ENCODE measurements at regions not wholly inside any gene's neighbourhood (a gene's known extent, or its start where the extent isn't known, plus 50 kb on each side); places are given as distances from the start of the nearest gene placed in this dataset.

- no peak overlapping the region for H2BK12ac ChIP-seq (ENCODE audit: insufficient read length, low read depth, low read length)
- H4K91ac ChIP-seq (ENCODE audit: insufficient read length, low read depth, low read length) = no peak overlapping the region
- H3K4me3 Mint-ChIP-seq = no peak overlapping the region
- H2BK15ac ChIP-seq (ENCODE audit: low read depth, low read length) = no peak overlapping the region
- H4K8ac ChIP-seq (replicated peaks; ENCODE audit: insufficient read length, low read depth, low read length) = no peak overlapping the region
- H3K9ac ChIP-seq (ENCODE audit: extremely low read depth, insufficient read length, low read length) = no peak overlapping the region
- no CpG with 5 or more reads among the region's 9 CpGs for WGBS (ENCODE audit: extremely low coverage, insufficient read length, low lambda C conversion rate)
- no peak overlapping the region for H4K5ac ChIP-seq (ENCODE audit: insufficient read length, low read depth, low read length)
- peaks cover 18% of the 10 kb centered on the region for H3K27me3 Mint-ChIP-seq (ENCODE audit: low read depth)
- H2BK5ac ChIP-seq (ENCODE audit: insufficient read length, low read length) = no peak overlapping the region
- no peak overlapping the region for H3K18ac ChIP-seq (ENCODE audit: insufficient read length, low read depth, low read length)
- no peak overlapping the region for H2BK120ac ChIP-seq (ENCODE audit: low read depth, low read length, poor library complexity, severe bottlenecking)
- no peaks in the 10 kb centered on the region for H3K79me1 ChIP-seq (ENCODE audit: insufficient read depth, low read depth, low read length, poor library complexity, severe bottlenecking)
- TF ChIP-seq, protein P1, sequence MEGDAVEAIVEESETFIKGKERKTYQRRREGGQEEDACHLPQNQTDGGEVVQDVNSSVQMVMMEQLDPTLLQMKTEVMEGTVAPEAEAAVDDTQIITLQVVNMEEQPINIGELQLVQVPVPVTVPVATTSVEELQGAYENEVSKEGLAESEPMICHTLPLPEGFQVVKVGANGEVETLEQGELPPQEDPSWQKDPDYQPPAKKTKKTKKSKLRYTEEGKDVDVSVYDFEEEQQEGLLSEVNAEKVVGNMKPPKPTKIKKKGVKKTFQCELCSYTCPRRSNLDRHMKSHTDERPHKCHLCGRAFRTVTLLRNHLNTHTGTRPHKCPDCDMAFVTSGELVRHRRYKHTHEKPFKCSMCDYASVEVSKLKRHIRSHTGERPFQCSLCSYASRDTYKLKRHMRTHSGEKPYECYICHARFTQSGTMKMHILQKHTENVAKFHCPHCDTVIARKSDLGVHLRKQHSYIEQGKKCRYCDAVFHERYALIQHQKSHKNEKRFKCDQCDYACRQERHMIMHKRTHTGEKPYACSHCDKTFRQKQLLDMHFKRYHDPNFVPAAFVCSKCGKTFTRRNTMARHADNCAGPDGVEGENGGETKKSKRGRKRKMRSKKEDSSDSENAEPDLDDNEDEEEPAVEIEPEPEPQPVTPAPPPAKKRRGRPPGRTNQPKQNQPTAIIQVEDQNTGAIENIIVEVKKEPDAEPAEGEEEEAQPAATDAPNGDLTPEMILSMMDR (conservative IDR thresholded peaks at IDR 0.05) = no peak
- no peaks in the 10 kb centered on the region for H3K9me3 ChIP-seq (ENCODE audit: control insufficient read depth, low read depth, low read length)
- H3K23ac ChIP-seq (ENCODE audit: insufficient read length, low read depth, low read length) = no peak overlapping the region
- H3T11ph ChIP-seq (ENCODE audit: low read length) = no peak overlapping the region
- H3K9me3 Mint-ChIP-seq = peaks cover 0 to 5% of the 10 kb centered on the region in 2 experiments; a peak in 2 of 5 replicates
- H2AK5ac ChIP-seq (ENCODE audit: insufficient read length, low read length) = no peak overlapping the region
- no peaks in the 10 kb centered on the region for H3K23me2 ChIP-seq (ENCODE audit: insufficient read length, low read depth, low read length, poor library complexity, severe bottlenecking)
- no peak overlapping the region for H3K14ac ChIP-seq (ENCODE audit: insufficient read depth, low read length)
- no peak overlapping the region for H3K56ac ChIP-seq (ENCODE audit: insufficient read length, low read depth, low read length)
- H3K4ac ChIP-seq (ENCODE audit: low read depth, low read length) = no peak overlapping the region
- no peak overlapping the region for H3K27ac Mint-ChIP-seq
- no peak overlapping the region for H3K27ac ChIP-seq (ENCODE audit: insufficient read length, low read depth, low read length)
- H3K4me1 ChIP-seq (ENCODE audit: insufficient read depth, low read length) = no peaks in the 10 kb centered on the region
- no peak for DNase-seq
- no peak overlapping the region for H2AFZ ChIP-seq (ENCODE audit: low read length)
- no peak overlapping the region for H3K4me2 ChIP-seq (ENCODE audit: insufficient read depth, insufficient read length, low read length)
- no peaks in the 10 kb centered on the region for H3K79me2 ChIP-seq (ENCODE audit: insufficient read depth, low read length)
- H3K27me3 ChIP-seq (ENCODE audit: insufficient read depth, low read length) = no peaks in the 10 kb centered on the region
- H2BK20ac ChIP-seq (ENCODE audit: low read depth, low read length, poor library complexity, severe bottlenecking) = no peak overlapping the region
- no peaks in the 10 kb centered on the region for H4K20me1 ChIP-seq (ENCODE audit: control insufficient read depth, insufficient read depth, insufficient read length)
- no peaks in the 10 kb centered on the region for H3K36me3 Mint-ChIP-seq (ENCODE audit: insufficient read depth in 1 of 3, low read depth in 3 of 3)
- H3K4me1 Mint-ChIP-seq = peaks cover 0 to 5% of the 10 kb centered on the region in 2 experiments; a peak in 1 of 4 replicates
Measured at GRCh38 chrX:455673-456072, 69.0 kb upstream of the PPP2R3B start.
